NB4 (cell line): ENCODE measurements at regions not wholly inside any gene's neighbourhood (a gene's known extent, or its start where the extent isn't known, plus 50 kb on each side); places are given as distances from the start of the nearest gene placed in this dataset.

ENCODE experiments used
- MYC ChIP-seq: IDR thresholded peaks from 2 replicates; pipeline ENCODE4 v1.6.1; 2011; ENCODE audit warnings: low read depth, low read length
- TF ChIP-seq, protein P1 (sequence below): IDR thresholded peaks from one replicate; pipeline ENCODE4 v1.5.1; 2012; ENCODE audit warnings: low read depth, low read length

- TF ChIP-seq, protein P1, sequence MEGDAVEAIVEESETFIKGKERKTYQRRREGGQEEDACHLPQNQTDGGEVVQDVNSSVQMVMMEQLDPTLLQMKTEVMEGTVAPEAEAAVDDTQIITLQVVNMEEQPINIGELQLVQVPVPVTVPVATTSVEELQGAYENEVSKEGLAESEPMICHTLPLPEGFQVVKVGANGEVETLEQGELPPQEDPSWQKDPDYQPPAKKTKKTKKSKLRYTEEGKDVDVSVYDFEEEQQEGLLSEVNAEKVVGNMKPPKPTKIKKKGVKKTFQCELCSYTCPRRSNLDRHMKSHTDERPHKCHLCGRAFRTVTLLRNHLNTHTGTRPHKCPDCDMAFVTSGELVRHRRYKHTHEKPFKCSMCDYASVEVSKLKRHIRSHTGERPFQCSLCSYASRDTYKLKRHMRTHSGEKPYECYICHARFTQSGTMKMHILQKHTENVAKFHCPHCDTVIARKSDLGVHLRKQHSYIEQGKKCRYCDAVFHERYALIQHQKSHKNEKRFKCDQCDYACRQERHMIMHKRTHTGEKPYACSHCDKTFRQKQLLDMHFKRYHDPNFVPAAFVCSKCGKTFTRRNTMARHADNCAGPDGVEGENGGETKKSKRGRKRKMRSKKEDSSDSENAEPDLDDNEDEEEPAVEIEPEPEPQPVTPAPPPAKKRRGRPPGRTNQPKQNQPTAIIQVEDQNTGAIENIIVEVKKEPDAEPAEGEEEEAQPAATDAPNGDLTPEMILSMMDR: no peak
- TF ChIP-seq MYC: no peak
These were observed 50.0 kb upstream of the ATL2 start for GRCh38 chr2:38427054-38427453.
